Suprapubic skin (tissue), 4 donors: ENCODE measurements at regions not wholly inside any gene's neighbourhood (a gene's known extent, or its start where the extent isn't known, plus 50 kb on each side); places are given as distances from the start of the nearest gene placed in this dataset.

Experiments
- DNase-seq, 2 donors: peaks; one replicate each; pipeline ENCODE4 v3.0.0-alpha.2; 2019; ENCODE audit warnings: low spot score in 2 of 2
- H3K27ac ChIP-seq: fragments of 200-600 bp; sonication (generic); one replicate; pipeline ENCODE4 v1.5.1; 2019
- H3K27me3 ChIP-seq: fragments of 200-600 bp; sonication (generic); one replicate; pipeline ENCODE4 v1.5.1; 2019
- H3K36me3 ChIP-seq: fragments of 200-600 bp; sonication (generic); one replicate; pipeline ENCODE4 v1.5.1; 2019
- H3K4me1 ChIP-seq: fragments of 200-600 bp; sonication (generic); one replicate; pipeline ENCODE4 v1.5.1; 2019
- H3K4me3 ChIP-seq: fragments of 200-600 bp; sonication (generic); one replicate; pipeline ENCODE4 v1.5.1; 2019; ENCODE audit warnings: mild to moderate bottlenecking
- H3K9me3 ChIP-seq: fragments of 200-600 bp; sonication (generic); one replicate; pipeline ENCODE4 v1.5.1; 2019
- EP300 ChIP-seq: sonication (generic); formaldehyde crosslinking; IDR thresholded peaks from one replicate; pipeline ENCODE4 v1.6.1; 2017; ENCODE audit warnings: antibody characterized with exemption
- POLR2A ChIP-seq, 2 donors: fragments of 450-650 bp; IDR thresholded peaks; one replicate each; pipeline ENCODE4 v1.6.1; 2017; ENCODE audit warnings: antibody characterized with exemption in 2 of 2, mild to moderate bottlenecking in 2 of 2, moderate library complexity in 2 of 2
- POLR2AphosphoS5 ChIP-seq, 3 donors: sonication (generic); formaldehyde crosslinking; IDR thresholded peaks; one replicate each; pipeline ENCODE4 v1.6.1; 2017; ENCODE audit warnings: antibody characterized with exemption in 3 of 3
- WGBS: methylation state at CpG from one replicate; pipeline ENCODE4 v1.1.5; 2018; 5-methylcytosine and 5-hydroxymethylcytosine counted together
- TF ChIP-seq, protein P1 (sequence below), 2 donors: fragments of 200-600 bp in 1 of 2; fragments of 450-650 bp in 1 of 2; sonication (generic) in 1 of 2; IDR thresholded peaks; one replicate each; pipeline ENCODE4 v1.5.1; 2016 to 2019; ENCODE audit warnings: antibody characterized with exemption in 2 of 2, mild to moderate bottlenecking in 1 of 2, moderate library complexity in 1 of 2

DNA sequence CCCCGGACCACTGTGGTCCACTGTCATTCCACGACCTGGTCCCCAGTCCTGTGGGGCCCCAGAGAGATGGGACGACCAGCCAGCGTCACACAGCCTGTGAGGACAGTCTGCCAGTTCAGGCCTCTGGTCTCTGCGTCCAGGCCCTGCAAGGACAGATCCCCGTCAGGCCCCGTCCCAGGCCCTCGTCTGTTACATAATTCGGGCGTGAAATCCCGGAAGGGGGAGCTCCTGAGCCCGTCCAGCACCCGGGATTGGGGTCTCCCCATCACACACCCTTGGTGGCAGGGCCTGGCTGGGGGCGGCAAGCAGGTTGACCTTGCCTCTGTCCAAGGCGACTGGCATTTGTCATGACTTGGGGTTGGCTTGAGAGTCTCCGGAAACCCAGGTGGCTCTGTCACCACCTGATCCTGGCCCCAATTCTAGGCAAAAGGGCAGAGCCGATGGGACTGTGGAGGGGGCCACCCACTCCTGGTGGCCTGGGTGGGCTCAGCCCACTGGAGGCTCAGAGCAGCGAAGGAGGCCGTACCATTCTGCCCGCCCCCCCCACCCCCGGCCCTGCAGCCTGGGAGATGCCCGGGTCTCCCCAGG lies 73.8 kb upstream of the GATA5 start:
- Histone ChIP-seq H3K9me3 (no peaks in the 10 kb centered on the region), H3K4me1 (peaks cover 20% of the 10 kb centered on the region), H3K36me3 (no peaks in the 10 kb centered on the region), H3K4me3 (no peak overlapping the region), H3K27ac (no peak overlapping the region), H3K27me3 (peaks cover 96% of the 10 kb centered on the region)
- no peak for DNase-seq
- 61% methylated on average over 9 of the region's 22 CpGs for WGBS
- TF ChIP-seq POLR2AphosphoS5 (IDR thresholded peaks at IDR 0.05): no peak
- no peak for TF ChIP-seq POLR2A (IDR thresholded peaks at IDR 0.05)
- TF ChIP-seq EP300: no peak
- TF ChIP-seq, protein P1, sequence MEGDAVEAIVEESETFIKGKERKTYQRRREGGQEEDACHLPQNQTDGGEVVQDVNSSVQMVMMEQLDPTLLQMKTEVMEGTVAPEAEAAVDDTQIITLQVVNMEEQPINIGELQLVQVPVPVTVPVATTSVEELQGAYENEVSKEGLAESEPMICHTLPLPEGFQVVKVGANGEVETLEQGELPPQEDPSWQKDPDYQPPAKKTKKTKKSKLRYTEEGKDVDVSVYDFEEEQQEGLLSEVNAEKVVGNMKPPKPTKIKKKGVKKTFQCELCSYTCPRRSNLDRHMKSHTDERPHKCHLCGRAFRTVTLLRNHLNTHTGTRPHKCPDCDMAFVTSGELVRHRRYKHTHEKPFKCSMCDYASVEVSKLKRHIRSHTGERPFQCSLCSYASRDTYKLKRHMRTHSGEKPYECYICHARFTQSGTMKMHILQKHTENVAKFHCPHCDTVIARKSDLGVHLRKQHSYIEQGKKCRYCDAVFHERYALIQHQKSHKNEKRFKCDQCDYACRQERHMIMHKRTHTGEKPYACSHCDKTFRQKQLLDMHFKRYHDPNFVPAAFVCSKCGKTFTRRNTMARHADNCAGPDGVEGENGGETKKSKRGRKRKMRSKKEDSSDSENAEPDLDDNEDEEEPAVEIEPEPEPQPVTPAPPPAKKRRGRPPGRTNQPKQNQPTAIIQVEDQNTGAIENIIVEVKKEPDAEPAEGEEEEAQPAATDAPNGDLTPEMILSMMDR (IDR thresholded peaks at IDR 0.05): no peak

DNA sequence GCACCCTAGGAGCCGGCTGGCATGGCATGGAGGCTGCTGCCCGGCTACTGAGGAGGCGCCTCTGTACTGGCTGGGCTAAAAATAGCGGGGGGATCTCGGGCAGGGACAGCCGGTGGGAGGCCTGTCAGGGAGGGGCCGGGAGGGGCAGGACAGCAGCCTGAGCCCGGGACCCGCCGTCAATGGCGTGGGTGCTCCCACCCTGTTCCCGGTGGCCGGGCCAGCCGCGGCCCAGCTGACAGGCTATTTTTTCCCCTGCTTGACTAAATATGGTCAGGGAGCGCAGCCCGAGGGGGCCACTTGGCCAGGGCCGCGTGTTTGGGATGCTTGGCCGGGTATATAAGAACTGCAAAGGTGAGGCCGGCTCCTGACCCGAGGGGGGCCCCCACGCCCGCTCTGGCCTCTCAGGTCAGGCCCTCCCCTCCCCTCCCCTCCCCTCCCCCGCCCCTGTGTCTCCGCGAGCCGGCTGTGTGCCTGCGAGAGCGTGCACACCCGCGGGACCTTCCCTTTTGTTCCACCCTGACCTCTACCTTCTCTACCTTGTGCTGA lies 74.4 kb upstream of the GATA5 start:
- H3K4me3 ChIP-seq: peak overlapping the region; percentile 35
- peaks cover 20% of the 10 kb centered on the region for H3K4me1 ChIP-seq
- TF ChIP-seq POLR2AphosphoS5 (IDR thresholded peaks at IDR 0.05) (no peak), POLR2A (IDR thresholded peaks at IDR 0.05) (no peak), EP300 (no peak)
- TF ChIP-seq, protein P1 (IDR thresholded peaks at IDR 0.05): no peak
- 1% methylated on average over 19 of the region's 32 CpGs for WGBS
- no peaks in the 10 kb centered on the region for H3K36me3 ChIP-seq
- peaks cover 98% of the 10 kb centered on the region for H3K27me3 ChIP-seq
- no peaks in the 10 kb centered on the region for H3K9me3 ChIP-seq
- DNase-seq: no peak
- H3K27ac ChIP-seq: no peak overlapping the region

DNA sequence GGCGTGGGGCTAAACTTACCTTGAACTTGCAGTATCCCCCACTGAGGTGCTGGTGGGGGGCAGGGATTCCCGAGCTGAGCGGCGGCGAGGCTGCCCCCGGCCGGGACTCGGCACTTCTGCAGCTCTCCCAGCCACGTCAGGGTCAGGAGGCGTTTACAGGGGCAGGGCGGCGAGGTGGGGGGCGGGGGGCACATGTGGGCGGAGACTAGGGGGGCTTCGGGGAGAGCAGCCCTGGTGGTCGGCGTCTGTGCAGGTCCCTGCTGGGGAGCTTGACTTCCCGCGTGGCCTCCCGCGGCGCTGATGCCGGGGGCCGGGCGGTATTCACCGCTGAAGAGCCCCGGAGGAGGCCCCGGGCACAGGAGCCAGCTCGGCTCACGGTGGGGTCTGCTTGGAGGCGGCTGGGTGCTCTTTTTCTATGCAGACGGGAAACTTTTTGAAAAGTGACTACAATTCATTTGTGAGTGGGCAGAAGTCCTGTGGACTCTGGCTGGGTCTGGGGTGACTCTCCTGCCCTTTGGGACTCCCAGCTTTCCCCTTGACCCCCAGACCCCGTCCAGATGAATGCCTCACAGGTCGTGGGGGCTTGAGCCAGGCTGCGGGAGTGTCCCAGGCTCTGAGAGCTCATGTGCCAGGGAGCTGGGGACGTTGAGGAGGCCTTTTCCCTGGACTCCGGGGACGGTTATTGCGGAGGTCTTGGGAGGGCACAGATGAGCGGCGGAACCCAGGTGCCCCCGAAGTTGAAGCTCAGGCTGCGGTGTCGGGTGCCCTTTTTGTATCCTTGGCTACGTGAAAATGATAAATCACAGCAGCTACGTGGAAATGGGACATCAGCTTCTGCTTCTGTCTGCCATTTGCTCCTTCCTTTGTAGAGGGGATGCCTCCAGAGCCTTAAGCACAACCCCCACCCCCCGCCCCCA lies 75.9 kb upstream of the GATA5 start:
- Histone ChIP-seq H3K4me3 (peak overlapping the region; percentile 35), H3K27ac (no peak overlapping the region), H3K9me3 (no peaks in the 10 kb centered on the region), H3K36me3 (no peaks in the 10 kb centered on the region), H3K4me1 (peaks cover 20% of the 10 kb centered on the region), H3K27me3 (peaks cover 98% of the 10 kb centered on the region)
- TF ChIP-seq, protein P1 (IDR thresholded peaks at IDR 0.05): no peak
- TF ChIP-seq POLR2A (IDR thresholded peaks at IDR 0.05) (no peak), EP300 (no peak), POLR2AphosphoS5 (IDR thresholded peaks at IDR 0.05) (no peak)
- WGBS: 51% methylated on average over 14 of the region's 47 CpGs
- DNase-seq: no peak

DNA sequence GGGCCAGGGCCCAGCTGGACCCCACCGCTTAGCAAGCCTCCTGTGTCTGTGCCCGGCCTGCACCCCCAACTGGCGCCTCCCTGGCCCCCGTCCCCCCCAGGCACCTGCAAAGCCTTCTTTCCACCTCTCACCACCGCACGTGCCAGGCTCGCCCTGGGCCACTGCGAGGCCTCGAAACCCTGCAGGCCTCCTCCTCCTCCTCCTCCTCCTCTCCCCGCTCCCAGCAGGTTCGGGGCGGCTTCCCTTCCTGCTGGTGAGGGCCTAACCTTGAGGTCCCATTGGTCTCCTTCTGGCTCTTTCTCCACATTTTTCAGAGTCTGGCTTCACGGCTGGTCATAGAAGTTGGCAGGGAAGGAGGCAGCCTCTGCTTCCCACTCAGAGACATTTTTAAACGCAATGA lies 76.8 kb upstream of the GATA5 start:
- DNase-seq: no peak
- 77% methylated on average over 14 of the region's 14 CpGs for WGBS
- H3K4me3 ChIP-seq: no peak overlapping the region
- H3K36me3 ChIP-seq: no peaks in the 10 kb centered on the region
- H3K4me1 ChIP-seq: peaks cover 20% of the 10 kb centered on the region
- no peak overlapping the region for H3K27ac ChIP-seq
- H3K27me3 ChIP-seq: peaks cover 98% of the 10 kb centered on the region
- TF ChIP-seq EP300 (no peak), POLR2A (IDR thresholded peaks at IDR 0.05) (no peak), POLR2AphosphoS5 (IDR thresholded peaks at IDR 0.05) (no peak)
- TF ChIP-seq, protein P1 (IDR thresholded peaks at IDR 0.05): no peak
- H3K9me3 ChIP-seq: no peaks in the 10 kb centered on the region
